A549 (cell line): ENCODE measurements at regions not wholly inside any gene's neighbourhood (a gene's known extent, or its start where the extent isn't known, plus 50 kb on each side); places are given as distances from the start of the nearest gene placed in this dataset.

Experiments used
- CHD2 ChIP-seq: fragments of 150-350 bp; IDR thresholded peaks from 2 replicates; pipeline ENCODE4 v1.6.1; 2014; ENCODE audit warnings: low read length; ENCODE audit not compliant: partially characterized antibody
- ESRRA ChIP-seq: fragments of 150-350 bp; IDR thresholded peaks from 2 replicates; pipeline ENCODE4 v1.6.1; 2014; ENCODE audit warnings: mild to moderate bottlenecking, low read length, borderline replicate concordance
- HOXB5 ChIP-seq: fragments of 250-450 bp; sonication (Bioruptor Pico); IDR thresholded peaks from 2 replicates; pipeline ENCODE4 v1.5.0; 2020; ENCODE audit warnings: mild to moderate bottlenecking, moderate library complexity
- JUN ChIP-seq, 2 experiments: fragments of >200 bp; sonication (Bioruptor Twin); formaldehyde crosslinking; IDR thresholded peaks; 2 replicates in 1 of 2; 3 replicates in 1 of 2; pipeline ENCODE4 v1.6.1; 2016 to 2017
- POLR2A ChIP-seq: IDR thresholded peaks from 2 replicates; pipeline ENCODE4 v1.6.1; 2012; ENCODE audit warnings: mild to moderate bottlenecking, low read length
- ZFP36 ChIP-seq: fragments of 450-650 bp; IDR thresholded peaks from 2 replicates; pipeline ENCODE4 v1.6.1; 2014; ENCODE audit warnings: borderline replicate concordance; ENCODE audit not compliant: partially characterized antibody
- TF ChIP-seq, protein P1 (sequence below): IDR thresholded peaks from 2 replicates; pipeline ENCODE4 v1.6.1; 2012
- TF ChIP-seq, protein P2 (sequence below): fragments of >200 bp; sonication (Bioruptor Twin); formaldehyde crosslinking; IDR thresholded peaks from 3 replicates; pipeline ENCODE4 v1.5.1; 2016
- TF ChIP-seq, protein P3 (sequence below): fragments of 250-450 bp; sonication (Bioruptor Pico); IDR thresholded peaks from 2 replicates; pipeline ENCODE4 v1.5.0; 2021; ENCODE audit warnings: mild to moderate bottlenecking, moderate library complexity, borderline replicate concordance

DNA sequence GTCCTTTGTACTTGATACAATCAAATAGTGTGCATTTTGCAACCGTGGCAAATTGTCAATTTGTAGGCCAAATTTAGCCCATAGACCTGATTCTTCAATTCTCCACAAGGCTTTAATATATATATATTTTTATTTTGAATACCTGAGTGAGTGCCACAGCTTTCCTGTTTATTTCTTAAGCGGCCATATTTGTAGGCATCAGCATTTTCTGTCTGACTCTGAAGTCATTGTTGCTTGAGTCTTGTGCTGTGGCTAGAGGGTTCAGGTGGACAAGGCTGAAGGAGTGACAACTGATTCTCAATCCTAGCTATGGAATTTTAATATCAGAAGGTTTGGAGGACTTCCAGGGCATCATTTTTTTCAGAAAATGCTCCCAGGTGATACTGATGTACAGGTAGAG is 75.6 kb upstream of the NAALADL2 start:
- TF ChIP-seq ZFP36 (no peak), HOXB5 (CRISPR knock-in tag) (no peak), POLR2A (no peak), CHD2 (no peak), JUN (IDR thresholded peaks at IDR 0.05) (no peak), ESRRA (no peak)
- TF ChIP-seq, protein P1, sequence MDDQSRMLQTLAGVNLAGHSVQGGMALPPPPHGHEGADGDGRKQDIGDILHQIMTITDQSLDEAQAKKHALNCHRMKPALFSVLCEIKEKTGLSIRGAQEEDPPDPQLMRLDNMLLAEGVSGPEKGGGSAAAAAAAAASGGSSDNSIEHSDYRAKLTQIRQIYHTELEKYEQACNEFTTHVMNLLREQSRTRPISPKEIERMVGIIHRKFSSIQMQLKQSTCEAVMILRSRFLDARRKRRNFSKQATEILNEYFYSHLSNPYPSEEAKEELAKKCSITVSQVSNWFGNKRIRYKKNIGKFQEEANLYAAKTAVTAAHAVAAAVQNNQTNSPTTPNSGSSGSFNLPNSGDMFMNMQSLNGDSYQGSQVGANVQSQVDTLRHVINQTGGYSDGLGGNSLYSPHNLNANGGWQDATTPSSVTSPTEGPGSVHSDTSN, result no peak
- TF ChIP-seq, protein P2, sequence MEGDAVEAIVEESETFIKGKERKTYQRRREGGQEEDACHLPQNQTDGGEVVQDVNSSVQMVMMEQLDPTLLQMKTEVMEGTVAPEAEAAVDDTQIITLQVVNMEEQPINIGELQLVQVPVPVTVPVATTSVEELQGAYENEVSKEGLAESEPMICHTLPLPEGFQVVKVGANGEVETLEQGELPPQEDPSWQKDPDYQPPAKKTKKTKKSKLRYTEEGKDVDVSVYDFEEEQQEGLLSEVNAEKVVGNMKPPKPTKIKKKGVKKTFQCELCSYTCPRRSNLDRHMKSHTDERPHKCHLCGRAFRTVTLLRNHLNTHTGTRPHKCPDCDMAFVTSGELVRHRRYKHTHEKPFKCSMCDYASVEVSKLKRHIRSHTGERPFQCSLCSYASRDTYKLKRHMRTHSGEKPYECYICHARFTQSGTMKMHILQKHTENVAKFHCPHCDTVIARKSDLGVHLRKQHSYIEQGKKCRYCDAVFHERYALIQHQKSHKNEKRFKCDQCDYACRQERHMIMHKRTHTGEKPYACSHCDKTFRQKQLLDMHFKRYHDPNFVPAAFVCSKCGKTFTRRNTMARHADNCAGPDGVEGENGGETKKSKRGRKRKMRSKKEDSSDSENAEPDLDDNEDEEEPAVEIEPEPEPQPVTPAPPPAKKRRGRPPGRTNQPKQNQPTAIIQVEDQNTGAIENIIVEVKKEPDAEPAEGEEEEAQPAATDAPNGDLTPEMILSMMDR, result no peak
- TF ChIP-seq, protein P3, sequence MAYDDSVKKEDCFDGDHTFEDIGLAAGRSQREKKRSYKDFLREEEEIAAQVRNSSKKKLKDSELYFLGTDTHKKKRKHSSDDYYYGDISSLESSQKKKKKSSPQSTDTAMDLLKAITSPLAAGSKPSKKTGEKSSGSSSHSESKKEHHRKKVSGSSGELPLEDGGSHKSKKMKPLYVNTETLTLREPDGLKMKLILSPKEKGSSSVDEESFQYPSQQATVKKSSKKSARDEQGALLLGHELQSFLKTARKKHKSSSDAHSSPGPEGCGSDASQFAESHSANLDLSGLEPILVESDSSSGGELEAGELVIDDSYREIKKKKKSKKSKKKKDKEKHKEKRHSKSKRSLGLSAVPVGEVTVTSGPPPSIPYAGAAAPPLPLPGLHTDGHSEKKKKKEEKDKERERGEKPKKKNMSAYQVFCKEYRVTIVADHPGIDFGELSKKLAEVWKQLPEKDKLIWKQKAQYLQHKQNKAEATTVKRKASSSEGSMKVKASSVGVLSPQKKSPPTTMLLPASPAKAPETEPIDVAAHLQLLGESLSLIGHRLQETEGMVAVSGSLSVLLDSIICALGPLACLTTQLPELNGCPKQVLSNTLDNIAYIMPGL (CRISPR knock-in tag), result no peak
